ENCODE measurements at regions not wholly inside any gene's neighbourhood (a gene's known extent, or its start where the extent isn't known, plus 50 kb on each side); places are given as distances from the start of the nearest gene placed in this dataset.

GRCh38 chr7:106606120-106606519 lies 54.8 kb downstream of the CCDC71L start:
- Mint-ChIP-seq H3K36me3 (ENCODE audit: low read depth) (no peaks in the 10 kb centered on the region), H3K4me1 (peaks cover 2% of the 10 kb centered on the region), H3K4me3 (no peak overlapping the region), H3K9me3 (no peaks in the 10 kb centered on the region), H3K27ac (no peak overlapping the region), H3K27me3 (no peaks in the 10 kb centered on the region)
- intact Hi-C loops (cut with micrococcal nuclease): no loop called here
- DNase-seq: no peak

GRCh38 chr7:106604971-106605370 lies 56.0 kb downstream of the CCDC71L start:
- H3K27ac Mint-ChIP-seq: no peak overlapping the region
- H3K4me3 Mint-ChIP-seq: no peak overlapping the region
- intact Hi-C loops (cut with micrococcal nuclease): no loop called here
- no peaks in the 10 kb centered on the region for H3K27me3 Mint-ChIP-seq
- no peaks in the 10 kb centered on the region for H3K36me3 Mint-ChIP-seq (ENCODE audit: low read depth)
- DNase-seq: no peak
- H3K4me1 Mint-ChIP-seq: peaks cover 2% of the 10 kb centered on the region
- H3K9me3 Mint-ChIP-seq: no peaks in the 10 kb centered on the region

GRCh38 chr7:106604303-106604924 lies 56.5 kb downstream of the CCDC71L start:
- Mint-ChIP-seq H3K27me3 (no peaks in the 10 kb centered on the region), H3K27ac (no peak overlapping the region), H3K4me3 (no peak overlapping the region), H3K9me3 (no peaks in the 10 kb centered on the region), H3K36me3 (ENCODE audit: low read depth) (no peaks in the 10 kb centered on the region), H3K4me1 (peaks cover 2% of the 10 kb centered on the region)
- peak; percentile 69 for DNase-seq
- intact Hi-C loops (cut with micrococcal nuclease): no loop called here

GRCh38 chr7:106603346-106603745 lies 57.6 kb downstream of the CCDC71L start:
- H3K27ac Mint-ChIP-seq: no peak overlapping the region
- H3K36me3 Mint-ChIP-seq (ENCODE audit: low read depth): no peaks in the 10 kb centered on the region
- no peak overlapping the region for H3K4me3 Mint-ChIP-seq
- no peak for DNase-seq
- intact Hi-C loops (cut with micrococcal nuclease): no loop called here
- peaks cover 6% of the 10 kb centered on the region for H3K4me1 Mint-ChIP-seq
- no peaks in the 10 kb centered on the region for H3K27me3 Mint-ChIP-seq
- no peaks in the 10 kb centered on the region for H3K9me3 Mint-ChIP-seq

GRCh38 chr7:106602062-106602461 lies 58.9 kb downstream of the CCDC71L start:
- DNase-seq: no peak
- Mint-ChIP-seq H3K27me3 (no peaks in the 10 kb centered on the region), H3K27ac (no peak overlapping the region), H3K9me3 (no peaks in the 10 kb centered on the region), H3K4me1 (peaks cover 6% of the 10 kb centered on the region), H3K36me3 (ENCODE audit: low read depth) (no peaks in the 10 kb centered on the region), H3K4me3 (no peak overlapping the region)
- intact Hi-C loops (cut with micrococcal nuclease): no loop called here

- peaks cover 6% of the 10 kb centered on the region for H3K4me1 Mint-ChIP-seq
- peaks cover 2% of the 10 kb centered on the region for H3K27me3 Mint-ChIP-seq
- H3K4me3 Mint-ChIP-seq: no peak overlapping the region
- no peaks in the 10 kb centered on the region for H3K36me3 Mint-ChIP-seq (ENCODE audit: low read depth)
- no peak for DNase-seq
- intact Hi-C loops (cut with micrococcal nuclease): no loop called here
- H3K27ac Mint-ChIP-seq: no peak overlapping the region
- H3K9me3 Mint-ChIP-seq: no peaks in the 10 kb centered on the region
Observed at GRCh38 chr7:106600569-106601373, 60.2 kb downstream of the CCDC71L start.

GRCh38 chr7:106599343-106599698 lies 61.6 kb downstream of the CCDC71L start:
- H3K4me3 Mint-ChIP-seq: no peak overlapping the region
- no peaks in the 10 kb centered on the region for H3K36me3 Mint-ChIP-seq (ENCODE audit: low read depth)
- peaks cover 6% of the 10 kb centered on the region for H3K4me1 Mint-ChIP-seq
- intact Hi-C loops (cut with micrococcal nuclease): no loop called here
- H3K9me3 Mint-ChIP-seq: no peaks in the 10 kb centered on the region
- H3K27ac Mint-ChIP-seq: no peak overlapping the region
- DNase-seq: no peak
- peaks cover 7% of the 10 kb centered on the region for H3K27me3 Mint-ChIP-seq

- H3K9me3 Mint-ChIP-seq: no peaks in the 10 kb centered on the region
- DNase-seq: peak; percentile 88
- H3K27me3 Mint-ChIP-seq: peaks cover 10% of the 10 kb centered on the region
- intact Hi-C loops (cut with micrococcal nuclease): no loop called here
- no peak overlapping the region for H3K27ac Mint-ChIP-seq
- peak overlapping the region; percentile 5 for H3K4me3 Mint-ChIP-seq
- no peaks in the 10 kb centered on the region for H3K36me3 Mint-ChIP-seq (ENCODE audit: low read depth)
- H3K4me1 Mint-ChIP-seq: peaks cover 4% of the 10 kb centered on the region
Observed at GRCh38 chr7:106598663-106599342, 62.2 kb downstream of the CCDC71L start.

- intact Hi-C loops (cut with micrococcal nuclease): no loop called here
- H3K36me3 Mint-ChIP-seq (ENCODE audit: low read depth): no peaks in the 10 kb centered on the region
- H3K27me3 Mint-ChIP-seq: peaks cover 13% of the 10 kb centered on the region
- H3K9me3 Mint-ChIP-seq: no peaks in the 10 kb centered on the region
- DNase-seq: no peak
- peaks cover 4% of the 10 kb centered on the region for H3K4me1 Mint-ChIP-seq
- H3K27ac Mint-ChIP-seq: no peak overlapping the region
- H3K4me3 Mint-ChIP-seq: no peak overlapping the region
Observed at GRCh38 chr7:106597751-106598546, 63.0 kb downstream of the CCDC71L start.

GRCh38 chr7:106597014-106597413 lies 63.9 kb downstream of the CCDC71L start:
- intact Hi-C loops (cut with micrococcal nuclease): no loop called here
- H3K36me3 Mint-ChIP-seq (ENCODE audit: low read depth): no peaks in the 10 kb centered on the region
- H3K4me1 Mint-ChIP-seq: peaks cover 4% of the 10 kb centered on the region
- no peak for DNase-seq
- H3K27ac Mint-ChIP-seq: no peak overlapping the region
- H3K4me3 Mint-ChIP-seq: no peak overlapping the region
- H3K9me3 Mint-ChIP-seq: no peaks in the 10 kb centered on the region
- peaks cover 14% of the 10 kb centered on the region for H3K27me3 Mint-ChIP-seq

GRCh38 chr7:106595922-106596321 lies 65.0 kb downstream of the CCDC71L start:
- H3K36me3 Mint-ChIP-seq (ENCODE audit: low read depth): no peaks in the 10 kb centered on the region
- peaks cover 4% of the 10 kb centered on the region for H3K4me1 Mint-ChIP-seq
- DNase-seq: no peak
- H3K9me3 Mint-ChIP-seq: peaks cover 3% of the 10 kb centered on the region
- no peak overlapping the region for H3K4me3 Mint-ChIP-seq
- peaks cover 14% of the 10 kb centered on the region for H3K27me3 Mint-ChIP-seq
- intact Hi-C loops (cut with micrococcal nuclease): no loop called here
- H3K27ac Mint-ChIP-seq: no peak overlapping the region

GRCh38 chr7:106593028-106593417 lies 67.9 kb downstream of the CCDC71L start:
- Mint-ChIP-seq H3K36me3 (ENCODE audit: low read depth) (no peaks in the 10 kb centered on the region), H3K9me3 (peaks cover 9% of the 10 kb centered on the region), H3K27me3 (peaks cover 14% of the 10 kb centered on the region), H3K4me3 (no peak overlapping the region), H3K27ac (no peak overlapping the region), H3K4me1 (no peaks in the 10 kb centered on the region)
- intact Hi-C loops (cut with micrococcal nuclease): no loop called here
- no peak for DNase-seq

GRCh38 chr7:106592282-106593027 lies 68.5 kb downstream of the CCDC71L start:
- intact Hi-C loops (cut with micrococcal nuclease): no loop called here
- Mint-ChIP-seq H3K9me3 (peaks cover 9% of the 10 kb centered on the region), H3K36me3 (ENCODE audit: low read depth) (no peaks in the 10 kb centered on the region), H3K4me1 (no peaks in the 10 kb centered on the region), H3K27ac (no peak overlapping the region), H3K4me3 (no peak overlapping the region), H3K27me3 (peaks cover 14% of the 10 kb centered on the region)
- no peak for DNase-seq
